Breast epithelium (tissue), 4 donors: ENCODE measurements at regions not wholly inside any gene's neighbourhood (a gene's known extent, or its start where the extent isn't known, plus 50 kb on each side); places are given as distances from the start of the nearest gene placed in this dataset.

Experiments
- DNase-seq, 2 donors: peaks; one replicate each; pipeline ENCODE4 v3.0.0-alpha.2; 2019; ENCODE audit warnings: low spot score in 2 of 2
- H3K27ac ChIP-seq, 2 donors: fragments of 200-600 bp; sonication (generic) in 1 of 2; one replicate each; pipeline ENCODE4 v1.5.1; 2016 to 2019; ENCODE audit warnings: mild to moderate bottlenecking in 1 of 2
- H3K27me3 ChIP-seq, 2 donors: fragments of 200-600 bp; sonication (generic) in 1 of 2; one replicate each; pipeline versions ENCODE4 v1.5.1 to v1.6.0; 2017 to 2019; ENCODE audit warnings: control low read depth in 1 of 2, mild to moderate bottlenecking in 1 of 2
- H3K36me3 ChIP-seq: fragments of 200-600 bp; one replicate; pipeline ENCODE4 v1.5.1; 2019
- H3K4me1 ChIP-seq, 2 donors: fragments of 200-600 bp; sonication (generic); one replicate each; pipeline ENCODE4 v1.5.1; 2016 to 2019; ENCODE audit warnings: control low read depth in 1 of 2
- H3K4me3 ChIP-seq, 3 donors: fragments of 200-600 bp; sonication (generic); 1 replicate in 2 of 3; 2 replicates in 1 of 3; pipeline ENCODE4 v1.5.1; 2016 to 2019; ENCODE audit warnings: mild to moderate bottlenecking in 3 of 3, moderate library complexity in 2 of 3
- H3K9me3 ChIP-seq, 2 donors: fragments of 200-600 bp; sonication (generic) in 1 of 2; one replicate each; pipeline ENCODE4 v1.5.1; 2016 to 2019; ENCODE audit warnings: control low read depth in 1 of 2
- CTCF ChIP-seq, 3 donors: fragments of 450-650 bp; IDR thresholded peaks; one replicate each; pipeline ENCODE4 v1.5.1; 2016 to 2017; ENCODE audit warnings: antibody characterized with exemption in 3 of 3, mild to moderate bottlenecking in 3 of 3, moderate library complexity in 3 of 3
- POLR2A ChIP-seq: fragments of 450-650 bp; IDR thresholded peaks from one replicate; pipeline ENCODE4 v1.6.1; 2016; ENCODE audit warnings: antibody characterized with exemption, mild to moderate bottlenecking, moderate library complexity
- POLR2AphosphoS5 ChIP-seq, 3 donors: sonication (generic); formaldehyde crosslinking; IDR thresholded peaks; one replicate each; pipeline ENCODE4 v1.6.1; 2017; ENCODE audit warnings: antibody characterized with exemption in 3 of 3
- intact Hi-C: fragments of 100-400 bp; cut with DNase I; formaldehyde crosslinking; loops from one replicate; pipeline ENCODE4 v1.15.1; 2023; ENCODE audit warnings: low total_unique reads

DNA sequence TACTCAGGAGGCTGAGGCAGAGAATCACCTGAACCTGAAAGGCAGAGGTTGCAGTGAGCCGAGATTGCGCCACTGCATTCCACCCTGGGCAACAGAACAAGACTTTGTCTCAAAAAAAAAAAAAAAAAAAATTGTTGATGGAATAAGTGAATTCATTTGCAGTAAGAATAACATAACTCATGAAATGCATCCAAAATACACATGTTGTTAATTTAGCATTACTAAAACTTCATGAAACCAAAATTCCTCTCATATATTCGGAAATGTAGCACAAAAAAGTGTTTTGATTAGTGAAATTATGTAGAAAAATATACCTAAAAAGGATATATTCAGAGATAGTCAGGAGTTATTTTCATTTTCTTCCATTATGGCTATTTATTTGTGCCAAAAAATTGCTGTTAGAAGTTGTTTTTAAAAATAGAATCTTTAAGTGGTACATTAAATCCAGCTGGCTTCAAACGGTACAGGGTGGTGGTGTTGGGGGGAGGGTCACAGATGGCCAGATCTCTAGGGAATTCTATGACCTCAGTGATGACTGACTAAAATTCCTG lies 78.2 kb upstream of the UGP2 start:
- Histone ChIP-seq H3K4me3 (no peak overlapping the region), H3K9me3 (peaks cover 0 to 10% of the 10 kb centered on the region in 2 donors), H3K36me3 (no peaks in the 10 kb centered on the region), H3K27me3 (no peaks in the 10 kb centered on the region), H3K27ac (no peak overlapping the region), H3K4me1 (no peaks in the 10 kb centered on the region)
- TF ChIP-seq POLR2A (no peak), POLR2AphosphoS5 (IDR thresholded peaks at IDR 0.05) (no peak), CTCF (IDR thresholded peaks at IDR 0.05) (no peak)
- intact Hi-C loops = no loop called here
- peak in 1 of 2 donors; percentile 62 for DNase-seq

- Histone ChIP-seq H3K4me1 (no peaks in the 10 kb centered on the region), H3K9me3 (peaks cover 0 to 10% of the 10 kb centered on the region in 2 donors), H3K4me3 (no peak overlapping the region), H3K27ac (no peak overlapping the region), H3K27me3 (no peaks in the 10 kb centered on the region), H3K36me3 (no peaks in the 10 kb centered on the region)
- no peak for DNase-seq
- TF ChIP-seq CTCF (IDR thresholded peaks at IDR 0.05) (no peak), POLR2A (no peak), POLR2AphosphoS5 (IDR thresholded peaks at IDR 0.05) (no peak)
- intact Hi-C loops = no loop called here
These were observed 77.1 kb upstream of the UGP2 start for GRCh38 chr2:63764630-63765029.

- no peak overlapping the region for H3K27ac ChIP-seq
- H3K27me3 ChIP-seq = no peaks in the 10 kb centered on the region
- no peak for TF ChIP-seq CTCF (IDR thresholded peaks at IDR 0.05)
- no peak for TF ChIP-seq POLR2A
- no peak for TF ChIP-seq POLR2AphosphoS5 (IDR thresholded peaks at IDR 0.05)
- peaks cover 0 to 10% of the 10 kb centered on the region in 2 donors for H3K9me3 ChIP-seq
- no peaks in the 10 kb centered on the region for H3K4me1 ChIP-seq
- intact Hi-C loops = no loop called here
- no peak for DNase-seq
- no peaks in the 10 kb centered on the region for H3K36me3 ChIP-seq
- H3K4me3 ChIP-seq = no peak overlapping the region
These were observed 76.6 kb upstream of the UGP2 start for GRCh38 chr2:63765117-63765516.

GRCh38 chr2:63767307-63767706 lies 74.4 kb upstream of the UGP2 start:
- Histone ChIP-seq H3K27ac (no peak overlapping the region), H3K27me3 (no peaks in the 10 kb centered on the region), H3K36me3 (no peaks in the 10 kb centered on the region), H3K9me3 (peaks cover 0 to 10% of the 10 kb centered on the region in 2 donors), H3K4me3 (no peak overlapping the region), H3K4me1 (no peaks in the 10 kb centered on the region)
- intact Hi-C loops = no loop called here
- TF ChIP-seq CTCF (IDR thresholded peaks at IDR 0.05) = no peak
- no peak for TF ChIP-seq POLR2A
- TF ChIP-seq POLR2AphosphoS5 (IDR thresholded peaks at IDR 0.05) = no peak
- DNase-seq = no peak

GRCh38 chr2:63768051-63768450 lies 73.6 kb upstream of the UGP2 start:
- no peak for DNase-seq
- no peaks in the 10 kb centered on the region for H3K4me1 ChIP-seq

More at GRCh38 chr2:63768051-63768450, 73.6 kb upstream of the UGP2 start:
- TF ChIP-seq POLR2AphosphoS5 (IDR thresholded peaks at IDR 0.05) (no peak), POLR2A (no peak), CTCF (IDR thresholded peaks at IDR 0.05) (no peak)
- Histone ChIP-seq H3K4me3 (no peak overlapping the region), H3K27ac (no peak overlapping the region), H3K9me3 (peaks cover 0 to 10% of the 10 kb centered on the region in 2 donors), H3K27me3 (no peaks in the 10 kb centered on the region), H3K36me3 (no peaks in the 10 kb centered on the region)
- intact Hi-C loops = no loop called here
